Naive thymus-derived CD8-positive, alpha-beta T cell (primary cell): ENCODE measurements at regions not wholly inside any gene's neighbourhood (a gene's known extent, or its start where the extent isn't known, plus 50 kb on each side); places are given as distances from the start of the nearest gene placed in this dataset.
"Not testable (repeated sequence)": the region's sequence is repeated elsewhere in the genome, so short reads cannot be mapped to it uniquely, and the experiment has no call there.

Experiments
- ATAC-seq, 2 donors: fragments of 150-1000 bp; cut with Tn5 transposase in 1 of 2; sonication (Bioruptor Pico), chemical (Tn5 transposase) in 1 of 2; 1 replicate in 1 of 2; 2 replicates in 1 of 2; pipeline ENCODE4 v1.10.0; 2021; ENCODE audit warnings: mild to moderate bottlenecking in 2 of 2, moderate library complexity in 2 of 2
- POLR2A ChIA-PET: fragments of 350-600 bp; sonication (Branson Sonifier 250); formaldehyde crosslinking; loops from one replicate; lab custom pipeline; 2021; ENCODE audit warnings: antibody characterized with exemption; lab: Charles Lee
- DNase-seq, 10 donors: peaks; one replicate each; pipeline versions ENCODE4 v3.0.0 to v3.0.0-alpha.2; 2020 to 2022
- H3K27ac Mint-ChIP-seq, 10 donors: one replicate each; pipeline ENCODE4 v1.8.0; 2020 to 2022; ENCODE audit warnings: mild to moderate bottlenecking in 10 of 10, mixed read lengths in 10 of 10, moderate library complexity in 4 of 10, inconsistent platforms in 1 of 10
- H3K27me3 Mint-ChIP-seq, 5 donors: one replicate each; pipeline ENCODE4 v1.8.0; 2021 to 2022; ENCODE audit warnings: mixed read lengths in 5 of 5
- H3K36me3 Mint-ChIP-seq, 3 donors: one replicate each; pipeline ENCODE4 v1.8.0; 2020 to 2022; ENCODE audit warnings: mixed read lengths in 3 of 3, mild to moderate bottlenecking in 2 of 3, inconsistent platforms in 1 of 3
- H3K4me1 Mint-ChIP-seq, 4 donors: one replicate each; pipeline ENCODE4 v1.8.0; 2021 to 2022; ENCODE audit warnings: mixed read lengths in 4 of 4
- H3K4me3 Mint-ChIP-seq, 10 donors: one replicate each; pipeline ENCODE4 v1.8.0; 2020 to 2022; ENCODE audit warnings: mild to moderate bottlenecking in 10 of 10, mixed read lengths in 10 of 10, moderate library complexity in 6 of 10, inconsistent platforms in 1 of 10
- H3K9me3 Mint-ChIP-seq, 9 donors: one replicate each; pipeline ENCODE4 v1.8.0; 2020 to 2022; ENCODE audit warnings: mixed read lengths in 9 of 9, mild to moderate bottlenecking in 3 of 9, inconsistent platforms in 1 of 9, moderate library complexity in 1 of 9

- ATAC-seq (no peak), DNase-seq (no peak)
- Mint-ChIP-seq H3K9me3 (no peaks in the 10 kb centered on the region), H3K4me1 (no peaks in the 10 kb centered on the region), H3K4me3 (no peak overlapping the region), H3K27ac (no peak overlapping the region), H3K36me3 (no peaks in the 10 kb centered on the region), H3K27me3 (peaks cover 0 to 3% (median 0%) of the 10 kb centered on the region in 5 donors)
- POLR2A ChIA-PET: no interaction called here
Observed at GRCh38 chrX:115413246-115413878, 123.8 kb downstream of the LUZP4 start.

GRCh38 chrX:115419069-115419468, 129.6 kb downstream of the LUZP4 start:
- DNase-seq: no peak
- Mint-ChIP-seq H3K27ac (no peak overlapping the region), H3K4me3 (no peak overlapping the region)

GRCh38 chrX:115423086-115423485, 133.6 kb downstream of the LUZP4 start:
- peaks cover 0 to 8% (median 0%) of the 10 kb centered on the region in 5 donors for H3K27me3 Mint-ChIP-seq
- H3K9me3 Mint-ChIP-seq: peaks cover 0 to 13% (median 3%) of the 10 kb centered on the region in 9 donors
- no peaks in the 10 kb centered on the region for H3K4me1 Mint-ChIP-seq
- POLR2A ChIA-PET: no interaction called here
- no peak for DNase-seq
- H3K27ac Mint-ChIP-seq: peak overlapping the region in 1 of 10 donors; percentile 35
- no peak overlapping the region for H3K4me3 Mint-ChIP-seq
- no peak for ATAC-seq
- H3K36me3 Mint-ChIP-seq: peaks cover 0 to 5% (median 0%) of the 10 kb centered on the region in 3 donors

More at GRCh38 chrX:115419069-115419468, 129.6 kb downstream of the LUZP4 start:
- ATAC-seq: no peak
- Mint-ChIP-seq H3K27me3 (peaks cover 0 to 9% (median 1%) of the 10 kb centered on the region in 5 donors), H3K36me3 (no peaks in the 10 kb centered on the region), H3K4me1 (no peaks in the 10 kb centered on the region), H3K9me3 (peaks cover 0 to 5% (median 0%) of the 10 kb centered on the region in 9 donors)
- POLR2A ChIA-PET: no interaction called here

GRCh38 chrX:115425359-115425758, 135.6 kb upstream of the PLS3 start:
- POLR2A ChIA-PET: no interaction called here
- DNase-seq: no peak
- Mint-ChIP-seq H3K4me3 (no peak overlapping the region), H3K9me3 (peaks cover 0 to 13% (median 0%) of the 10 kb centered on the region in 9 donors), H3K27ac (no peak overlapping the region), H3K36me3 (peaks cover 0 to 5% (median 0%) of the 10 kb centered on the region in 3 donors), H3K4me1 (no peaks in the 10 kb centered on the region), H3K27me3 (peaks cover 0 to 3% (median 0%) of the 10 kb centered on the region in 5 donors)
- ATAC-seq: no peak

GRCh38 chrX:115427861-115428410, 133.0 kb upstream of the PLS3 start:
- Mint-ChIP-seq H3K36me3 (peaks cover 0 to 5% (median 0%) of the 10 kb centered on the region in 3 donors), H3K27ac (no peak overlapping the region), H3K4me1 (no peaks in the 10 kb centered on the region), H3K27me3 (no peaks in the 10 kb centered on the region), H3K9me3 (peaks cover 0 to 22% (median 0%) of the 10 kb centered on the region in 9 donors), H3K4me3 (no peak overlapping the region)
- POLR2A ChIA-PET: no interaction called here
- ATAC-seq: no peak
- no peak for DNase-seq

GRCh38 chrX:115434834-115435233, 126.1 kb upstream of the PLS3 start:
- not testable (repeated sequence) for DNase-seq

GRCh38 chrX:115437841-115438595, 123.0 kb upstream of the PLS3 start:
- no peaks in the 10 kb centered on the region for H3K27me3 Mint-ChIP-seq
- POLR2A ChIA-PET: no interaction called here
- no peak for ATAC-seq

More at GRCh38 chrX:115434834-115435233, 126.1 kb upstream of the PLS3 start:
- H3K27me3 Mint-ChIP-seq, H3K4me1 Mint-ChIP-seq, H3K4me3 Mint-ChIP-seq, H3K36me3 Mint-ChIP-seq, H3K9me3 Mint-ChIP-seq, H3K27ac Mint-ChIP-seq, ATAC-seq, POLR2A ChIA-PET: not testable (repeated sequence)

GRCh38 chrX:115448146-115448545, 112.8 kb upstream of the PLS3 start:
- H3K36me3 Mint-ChIP-seq: no peaks in the 10 kb centered on the region
- H3K27me3 Mint-ChIP-seq: no peaks in the 10 kb centered on the region
- no peak for ATAC-seq
- no peaks in the 10 kb centered on the region for H3K4me1 Mint-ChIP-seq
- H3K4me3 Mint-ChIP-seq: no peak overlapping the region
- H3K9me3 Mint-ChIP-seq: no peaks in the 10 kb centered on the region
- POLR2A ChIA-PET: no interaction called here
- no peak overlapping the region for H3K27ac Mint-ChIP-seq
- DNase-seq: no peak

More at GRCh38 chrX:115437841-115438595, 123.0 kb upstream of the PLS3 start:
- H3K4me3 Mint-ChIP-seq: no peak overlapping the region
- no peak overlapping the region for H3K27ac Mint-ChIP-seq
- DNase-seq: no peak
- no peaks in the 10 kb centered on the region for H3K4me1 Mint-ChIP-seq
- peaks cover 0 to 6% (median 0%) of the 10 kb centered on the region in 9 donors for H3K9me3 Mint-ChIP-seq
- H3K36me3 Mint-ChIP-seq: no peaks in the 10 kb centered on the region

- Mint-ChIP-seq H3K27ac (no peak overlapping the region), H3K9me3 (no peaks in the 10 kb centered on the region), H3K4me1 (no peaks in the 10 kb centered on the region), H3K36me3 (no peaks in the 10 kb centered on the region), H3K4me3 (no peak overlapping the region), H3K27me3 (no peaks in the 10 kb centered on the region)
- no peak for ATAC-seq
- no peak for DNase-seq
- POLR2A ChIA-PET: no interaction called here
Observed at GRCh38 chrX:115449742-115450141, 111.2 kb upstream of the PLS3 start.

GRCh38 chrX:115452251-115452650, 108.7 kb upstream of the PLS3 start:
- ATAC-seq (no peak), DNase-seq (no peak)
- H3K4me3 Mint-ChIP-seq: no peak overlapping the region
- no peak overlapping the region for H3K27ac Mint-ChIP-seq
- POLR2A ChIA-PET: no interaction called here
- H3K36me3 Mint-ChIP-seq: no peaks in the 10 kb centered on the region
- H3K4me1 Mint-ChIP-seq: no peaks in the 10 kb centered on the region
- no peaks in the 10 kb centered on the region for H3K9me3 Mint-ChIP-seq
- H3K27me3 Mint-ChIP-seq: no peaks in the 10 kb centered on the region

- H3K36me3 Mint-ChIP-seq: no peaks in the 10 kb centered on the region
Observed at GRCh38 chrX:115459883-115460880, 100.8 kb upstream of the PLS3 start.

GRCh38 chrX:115462406-115462805, 98.6 kb upstream of the PLS3 start:
- ATAC-seq: no peak
- DNase-seq: no peak
- Mint-ChIP-seq H3K27me3 (no peaks in the 10 kb centered on the region), H3K4me3 (no peak overlapping the region), H3K27ac (no peak overlapping the region), H3K36me3 (no peaks in the 10 kb centered on the region), H3K4me1 (no peaks in the 10 kb centered on the region), H3K9me3 (peaks cover 0 to 2% (median 0%) of the 10 kb centered on the region in 9 donors)
- POLR2A ChIA-PET: no interaction called here

More at GRCh38 chrX:115459883-115460880, 100.8 kb upstream of the PLS3 start:
- POLR2A ChIA-PET: no interaction called here
- Mint-ChIP-seq H3K4me3 (no peak overlapping the region), H3K4me1 (no peaks in the 10 kb centered on the region), H3K27me3 (no peaks in the 10 kb centered on the region), H3K27ac (no peak overlapping the region), H3K9me3 (peaks cover 0 to 2% (median 0%) of the 10 kb centered on the region in 9 donors)
- no peak for DNase-seq
- ATAC-seq: no peak
